ENCODE measurements at regions not wholly inside any gene's neighbourhood (a gene's known extent, or its start where the extent isn't known, plus 50 kb on each side); places are given as distances from the start of the nearest gene placed in this dataset.

DNA sequence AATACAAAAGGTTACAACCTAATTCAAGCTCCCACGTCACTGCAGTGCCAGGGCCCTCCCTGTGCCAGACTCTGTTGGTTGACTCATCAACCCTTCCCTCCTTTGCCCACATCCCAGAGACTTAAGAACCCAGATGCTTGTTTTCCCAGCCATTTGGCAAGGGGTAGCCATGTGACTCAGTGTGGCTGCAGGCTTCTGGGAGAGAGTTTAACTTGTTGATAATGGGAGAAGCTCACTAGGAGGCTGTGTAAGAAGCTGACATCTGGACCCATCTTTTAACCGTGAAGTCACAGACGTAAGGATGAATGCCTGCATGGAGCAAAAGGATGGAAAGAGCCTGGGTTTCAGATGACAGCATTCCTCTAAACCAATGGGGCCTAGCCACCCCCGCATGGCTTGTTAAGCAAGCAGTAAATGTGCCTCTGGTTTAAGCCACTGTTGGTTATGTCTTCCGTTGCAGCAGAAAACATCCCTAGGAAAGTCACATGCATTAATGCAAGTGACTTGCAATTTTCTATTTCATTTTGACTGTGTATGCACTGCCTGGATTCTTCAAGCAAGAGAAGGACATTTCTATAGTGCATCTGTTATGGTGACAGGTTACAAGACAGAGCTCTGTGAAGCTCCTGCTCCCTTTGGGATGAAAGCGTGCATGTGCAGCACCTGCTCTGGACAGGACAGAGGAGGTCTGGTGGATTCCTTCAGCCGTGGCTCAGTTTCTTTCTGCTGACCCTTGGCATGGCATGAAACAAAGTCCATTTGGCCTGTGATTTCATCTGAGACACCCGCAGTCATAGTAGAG, 57.5 kb upstream of the CREB5 start:
- H3K4me2 ChIP-seq (ENCODE audit: low read length), result no peak overlapping the region
- no peaks in the 10 kb centered on the region for H3K36me3 ChIP-seq (ENCODE audit: insufficient read depth, low read length)
- H3F3A ChIP-seq (ENCODE audit: insufficient read depth, low read length), result no peaks in the 10 kb centered on the region
- H3K27ac ChIP-seq (ENCODE audit: low read depth, low read length, poor library complexity, severe bottlenecking), result no peak overlapping the region
- H4K20me1 ChIP-seq (ENCODE audit: insufficient read depth, low read length), result no peaks in the 10 kb centered on the region
- H2AFZ ChIP-seq (ENCODE audit: low read length), result no peak overlapping the region
- H3K9me3 ChIP-seq (ENCODE audit: low read length), result no peaks in the 10 kb centered on the region
- no peak overlapping the region for H3K9ac ChIP-seq (ENCODE audit: low read length)
- no peaks in the 10 kb centered on the region for H3K4me1 ChIP-seq (ENCODE audit: insufficient read depth, low read length, severe bottlenecking)
- TF ChIP-seq EZH2 (IDR thresholded peaks at IDR 0.05; ENCODE audit: borderline replicate concordance, low read length), result no peak
- TF ChIP-seq, protein P1, sequence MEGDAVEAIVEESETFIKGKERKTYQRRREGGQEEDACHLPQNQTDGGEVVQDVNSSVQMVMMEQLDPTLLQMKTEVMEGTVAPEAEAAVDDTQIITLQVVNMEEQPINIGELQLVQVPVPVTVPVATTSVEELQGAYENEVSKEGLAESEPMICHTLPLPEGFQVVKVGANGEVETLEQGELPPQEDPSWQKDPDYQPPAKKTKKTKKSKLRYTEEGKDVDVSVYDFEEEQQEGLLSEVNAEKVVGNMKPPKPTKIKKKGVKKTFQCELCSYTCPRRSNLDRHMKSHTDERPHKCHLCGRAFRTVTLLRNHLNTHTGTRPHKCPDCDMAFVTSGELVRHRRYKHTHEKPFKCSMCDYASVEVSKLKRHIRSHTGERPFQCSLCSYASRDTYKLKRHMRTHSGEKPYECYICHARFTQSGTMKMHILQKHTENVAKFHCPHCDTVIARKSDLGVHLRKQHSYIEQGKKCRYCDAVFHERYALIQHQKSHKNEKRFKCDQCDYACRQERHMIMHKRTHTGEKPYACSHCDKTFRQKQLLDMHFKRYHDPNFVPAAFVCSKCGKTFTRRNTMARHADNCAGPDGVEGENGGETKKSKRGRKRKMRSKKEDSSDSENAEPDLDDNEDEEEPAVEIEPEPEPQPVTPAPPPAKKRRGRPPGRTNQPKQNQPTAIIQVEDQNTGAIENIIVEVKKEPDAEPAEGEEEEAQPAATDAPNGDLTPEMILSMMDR (IDR thresholded peaks at IDR 0.05; ENCODE audit: low read length), result no peak
- no peak overlapping the region for H3K4me3 ChIP-seq (ENCODE audit: low read depth, low read length, poor library complexity, severe bottlenecking)
- no peaks in the 10 kb centered on the region for H3K9me2 ChIP-seq (ENCODE audit: low read depth, low read length)
- H3K79me2 ChIP-seq (ENCODE audit: insufficient read depth, low read length), result no peaks in the 10 kb centered on the region
- no peaks in the 10 kb centered on the region for H3K27me3 ChIP-seq (ENCODE audit: insufficient read depth, low read length)

DNA sequence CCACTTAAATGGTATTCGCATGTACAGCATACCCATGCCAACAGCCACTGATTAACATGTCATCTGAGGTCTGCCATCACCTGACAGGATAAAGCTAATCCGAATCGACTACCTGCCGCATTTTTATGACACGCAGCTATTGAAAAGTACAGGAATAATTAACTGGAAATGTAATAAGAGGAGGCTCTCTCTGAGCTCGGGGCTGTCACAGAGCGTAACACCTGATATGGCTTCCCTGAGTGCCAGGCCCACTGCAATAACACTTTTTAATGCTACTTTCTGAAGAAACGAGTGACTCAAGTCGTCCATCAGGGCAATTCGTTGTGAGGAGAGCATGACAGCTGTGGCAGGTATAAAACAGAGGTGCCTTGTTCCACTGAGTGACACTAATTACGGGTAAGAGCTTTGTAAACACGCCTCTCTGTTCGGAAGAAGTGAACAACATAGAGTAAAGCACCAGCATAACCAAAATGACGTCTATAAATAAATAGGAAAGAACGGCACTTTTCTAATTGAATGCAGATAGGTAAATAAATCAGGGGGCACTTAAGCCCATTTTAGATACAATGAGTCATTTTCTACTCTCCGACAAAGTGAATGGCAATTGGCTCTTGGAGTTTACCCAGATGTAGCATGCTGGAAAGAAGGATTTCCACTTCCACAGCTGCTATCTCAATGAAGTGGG, 56.5 kb upstream of the CREB5 start:
- no peaks in the 10 kb centered on the region for H3K79me2 ChIP-seq (ENCODE audit: insufficient read depth, low read length)
- no peak overlapping the region for H3K27ac ChIP-seq (ENCODE audit: low read depth, low read length, poor library complexity, severe bottlenecking)
- TF ChIP-seq, protein P1 (IDR thresholded peaks at IDR 0.05; ENCODE audit: low read length), result no peak
- no peaks in the 10 kb centered on the region for H3F3A ChIP-seq (ENCODE audit: insufficient read depth, low read length)
- no peaks in the 10 kb centered on the region for H3K4me1 ChIP-seq (ENCODE audit: insufficient read depth, low read length, severe bottlenecking)
- H3K4me2 ChIP-seq (ENCODE audit: low read length), result no peak overlapping the region
- no peaks in the 10 kb centered on the region for H3K9me3 ChIP-seq (ENCODE audit: low read length)
- no peaks in the 10 kb centered on the region for H3K36me3 ChIP-seq (ENCODE audit: insufficient read depth, low read length)
- H3K27me3 ChIP-seq (ENCODE audit: insufficient read depth, low read length), result no peaks in the 10 kb centered on the region
- no peak overlapping the region for H3K9ac ChIP-seq (ENCODE audit: low read length)
- no peaks in the 10 kb centered on the region for H3K9me2 ChIP-seq (ENCODE audit: low read depth, low read length)
- H3K4me3 ChIP-seq (ENCODE audit: low read depth, low read length, poor library complexity, severe bottlenecking), result no peak overlapping the region
- H4K20me1 ChIP-seq (ENCODE audit: insufficient read depth, low read length), result no peaks in the 10 kb centered on the region
- no peak overlapping the region for H2AFZ ChIP-seq (ENCODE audit: low read length)

DNA sequence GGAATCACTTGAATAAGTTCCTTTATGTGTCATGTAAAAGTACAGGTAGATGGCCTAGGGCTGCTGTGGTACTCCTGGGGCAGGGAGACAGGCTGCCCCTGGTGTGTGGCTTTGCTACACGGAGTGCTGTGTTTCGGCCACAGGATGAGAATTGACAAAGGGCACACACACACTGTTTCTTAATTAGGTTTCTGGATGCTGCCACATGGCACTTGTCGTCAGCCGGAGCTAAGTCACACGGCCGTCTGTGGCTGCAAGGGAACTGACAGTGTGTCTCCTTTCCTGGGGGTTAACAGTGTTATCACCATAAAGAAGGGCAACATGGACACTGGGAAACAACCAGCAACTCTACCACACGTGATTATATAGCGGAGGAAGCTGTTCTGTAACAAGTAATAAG, 55.7 kb upstream of the CREB5 start:
- H3F3A ChIP-seq (ENCODE audit: insufficient read depth, low read length), result no peaks in the 10 kb centered on the region
- no peaks in the 10 kb centered on the region for H4K20me1 ChIP-seq (ENCODE audit: insufficient read depth, low read length)
- no peaks in the 10 kb centered on the region for H3K36me3 ChIP-seq (ENCODE audit: insufficient read depth, low read length)
- H3K4me2 ChIP-seq (ENCODE audit: low read length), result no peak overlapping the region
- H3K9ac ChIP-seq (ENCODE audit: low read length), result no peak overlapping the region
- TF ChIP-seq, protein P1 (IDR thresholded peaks at IDR 0.05; ENCODE audit: low read length), result no peak
- no peak for TF ChIP-seq EZH2 (IDR thresholded peaks at IDR 0.05; ENCODE audit: borderline replicate concordance, low read length)
- H3K4me1 ChIP-seq (ENCODE audit: insufficient read depth, low read length, severe bottlenecking), result no peaks in the 10 kb centered on the region
- H3K4me3 ChIP-seq (ENCODE audit: low read depth, low read length, poor library complexity, severe bottlenecking), result no peak overlapping the region
- H3K27ac ChIP-seq (ENCODE audit: low read depth, low read length, poor library complexity, severe bottlenecking), result no peak overlapping the region
- H3K9me2 ChIP-seq (ENCODE audit: low read depth, low read length), result no peaks in the 10 kb centered on the region
- no peaks in the 10 kb centered on the region for H3K79me2 ChIP-seq (ENCODE audit: insufficient read depth, low read length)
- H2AFZ ChIP-seq (ENCODE audit: low read length), result no peak overlapping the region
- no peaks in the 10 kb centered on the region for H3K9me3 ChIP-seq (ENCODE audit: low read length)
- no peaks in the 10 kb centered on the region for H3K27me3 ChIP-seq (ENCODE audit: insufficient read depth, low read length)
